Spinal cord (tissue), 9 donors: ENCODE measurements at regions not wholly inside any gene's neighbourhood (a gene's known extent, or its start where the extent isn't known, plus 50 kb on each side); places are given as distances from the start of the nearest gene placed in this dataset.

Experiments
- DNase-seq, 6 donors: peaks; one replicate each; pipeline versions ENCODE4 v3.0.0 to v3.0.0-alpha.2; 2013 to 2015; ENCODE audit warnings: low spot score in 6 of 6, low read depth in 4 of 6
- H3K27ac ChIP-seq: one replicate; pipeline ENCODE4 v1.5.1; 2013; ENCODE audit warnings: low read depth, low read length, control low read depth
- H3K27me3 ChIP-seq: one replicate; pipeline ENCODE4 v1.6.1; 2013; ENCODE audit warnings: low read length; ENCODE audit not compliant: control insufficient read depth, insufficient read depth
- H3K36me3 ChIP-seq: one replicate; pipeline ENCODE4 v1.6.1; 2013; ENCODE audit warnings: low read length; ENCODE audit not compliant: control insufficient read depth, insufficient read depth
- H3K4me1 ChIP-seq: one replicate; pipeline ENCODE4 v1.6.1; 2013; ENCODE audit warnings: low read length; ENCODE audit not compliant: control insufficient read depth, insufficient read depth
- H3K4me3 ChIP-seq: one replicate; pipeline ENCODE4 v1.5.1; 2013; ENCODE audit warnings: low read depth, low read length, control low read depth
- H3K9me3 ChIP-seq: one replicate; pipeline ENCODE4 v1.6.1; 2013; ENCODE audit warnings: low read length; ENCODE audit not compliant: control insufficient read depth, insufficient read depth
- WGBS: methylation state at CpG from one replicate; pipeline ENCODE4 v1.1.5; 2013; ENCODE audit warnings: missing lambda C conversion rate; ENCODE audit not compliant: insufficient coverage; 5-methylcytosine and 5-hydroxymethylcytosine counted together
- donor health status: healthy.

GRCh38 chr18:6488956-6489355, 74.2 kb upstream of the L3MBTL4 start:
- Histone ChIP-seq H3K4me1 (no peaks in the 10 kb centered on the region), H3K36me3 (no peaks in the 10 kb centered on the region), H3K27me3 (no peaks in the 10 kb centered on the region), H3K27ac (no peak overlapping the region), H3K4me3 (no peak overlapping the region), H3K9me3 (no peaks in the 10 kb centered on the region)
- DNase-seq = no peak
- WGBS = 78% methylated on average over 1 of the region's 1 CpG

DNA sequence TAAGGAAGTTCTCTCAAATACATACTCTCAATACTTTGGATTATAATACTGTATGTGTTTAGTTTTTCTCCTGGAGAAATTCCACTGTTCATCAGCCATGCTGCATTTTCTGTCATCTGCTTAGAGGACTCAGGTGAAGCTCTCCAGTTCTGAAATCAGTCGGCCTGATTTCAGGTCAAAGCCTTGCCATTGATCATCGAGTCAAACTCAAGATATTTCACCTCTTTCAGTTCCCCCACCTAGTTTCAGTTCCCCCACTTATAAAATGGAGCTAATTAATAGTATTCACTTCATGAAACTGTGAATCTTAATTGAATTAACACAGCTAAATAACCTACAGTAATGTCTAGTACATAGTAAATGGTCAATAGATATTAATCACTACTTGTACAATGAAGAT, 75.3 kb upstream of the L3MBTL4 start:
- no peak overlapping the region for H3K4me3 ChIP-seq
- DNase-seq = no peak
- no peaks in the 10 kb centered on the region for H3K36me3 ChIP-seq
- WGBS = 57% methylated on average over 1 of the region's 2 CpGs
- no peaks in the 10 kb centered on the region for H3K4me1 ChIP-seq
- no peaks in the 10 kb centered on the region for H3K9me3 ChIP-seq
- no peak overlapping the region for H3K27ac ChIP-seq
- no peaks in the 10 kb centered on the region for H3K27me3 ChIP-seq

GRCh38 chr18:6493194-6493593, 78.5 kb upstream of the L3MBTL4 start:
- DNase-seq = peak in 1 of 6 donors; percentile 5
- WGBS = 46% methylated on average over 2 of the region's 5 CpGs
- H3K27me3 ChIP-seq = no peaks in the 10 kb centered on the region

GRCh38 chr18:6495536-6495935, 80.8 kb upstream of the L3MBTL4 start:
- no peaks in the 10 kb centered on the region for H3K27me3 ChIP-seq
- H3K36me3 ChIP-seq = no peaks in the 10 kb centered on the region
- 63% methylated on average over 2 of the region's 5 CpGs for WGBS
- H3K4me1 ChIP-seq = no peaks in the 10 kb centered on the region
- H3K27ac ChIP-seq = no peak overlapping the region
- peak in 2 of 6 donors; percentile 28 to 91 for DNase-seq
- no peak overlapping the region for H3K4me3 ChIP-seq
- H3K9me3 ChIP-seq = no peaks in the 10 kb centered on the region

More at GRCh38 chr18:6493194-6493593, 78.5 kb upstream of the L3MBTL4 start:
- Histone ChIP-seq H3K36me3 (no peaks in the 10 kb centered on the region), H3K27ac (no peak overlapping the region), H3K4me1 (no peaks in the 10 kb centered on the region), H3K9me3 (no peaks in the 10 kb centered on the region), H3K4me3 (no peak overlapping the region)

- DNase-seq = peak in 1 of 6 donors; percentile 34
- no peaks in the 10 kb centered on the region for H3K4me1 ChIP-seq
- H3K4me3 ChIP-seq = no peak overlapping the region
- no peaks in the 10 kb centered on the region for H3K27me3 ChIP-seq
- H3K27ac ChIP-seq = no peak overlapping the region
- no peaks in the 10 kb centered on the region for H3K36me3 ChIP-seq
- 56% methylated on average over 1 of the region's 4 CpGs for WGBS
- H3K9me3 ChIP-seq = no peaks in the 10 kb centered on the region
These were observed 82.8 kb upstream of the L3MBTL4 start for GRCh38 chr18:6497543-6497942.

DNA sequence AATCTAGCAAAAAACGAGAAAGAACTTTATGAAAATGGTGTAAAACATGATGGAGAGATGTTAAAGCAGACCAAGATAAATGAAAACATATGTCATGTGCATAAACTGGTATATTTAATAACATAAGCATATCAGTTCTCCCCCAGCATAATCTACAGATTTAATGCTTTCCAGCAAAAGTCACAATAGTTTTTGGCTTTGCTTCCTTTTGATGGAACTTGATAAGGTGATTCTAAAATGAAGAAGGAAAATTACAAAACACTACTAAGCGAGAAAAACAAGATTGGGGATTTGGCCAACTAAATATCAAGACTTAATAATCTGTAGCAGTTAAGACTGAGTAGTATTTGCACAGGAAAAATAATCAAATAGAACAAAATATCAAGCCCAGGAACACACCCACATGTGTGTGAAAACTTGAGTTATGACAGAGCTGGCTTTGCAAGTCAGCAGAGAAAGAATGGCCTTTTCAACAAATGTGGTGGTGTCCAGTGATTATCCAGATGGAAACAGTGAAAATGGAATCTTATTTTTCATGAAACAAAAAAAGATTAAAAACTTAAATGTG, 83.7 kb upstream of the L3MBTL4 start:
- Histone ChIP-seq H3K27ac (no peak overlapping the region), H3K4me1 (no peaks in the 10 kb centered on the region), H3K36me3 (no peaks in the 10 kb centered on the region), H3K9me3 (no peaks in the 10 kb centered on the region), H3K27me3 (no peaks in the 10 kb centered on the region), H3K4me3 (no peak overlapping the region)
- DNase-seq = no peak
- WGBS = no CpG with 5 or more reads among the region's 2 CpGs

GRCh38 chr18:6504605-6505497, 90.1 kb upstream of the L3MBTL4 start:
- Histone ChIP-seq H3K4me3 (no peak overlapping the region), H3K36me3 (no peaks in the 10 kb centered on the region), H3K4me1 (no peaks in the 10 kb centered on the region), H3K9me3 (no peaks in the 10 kb centered on the region), H3K27me3 (no peaks in the 10 kb centered on the region), H3K27ac (no peak overlapping the region)
- no peak for DNase-seq
- 100% methylated on average over 3 of the region's 5 CpGs for WGBS

DNA sequence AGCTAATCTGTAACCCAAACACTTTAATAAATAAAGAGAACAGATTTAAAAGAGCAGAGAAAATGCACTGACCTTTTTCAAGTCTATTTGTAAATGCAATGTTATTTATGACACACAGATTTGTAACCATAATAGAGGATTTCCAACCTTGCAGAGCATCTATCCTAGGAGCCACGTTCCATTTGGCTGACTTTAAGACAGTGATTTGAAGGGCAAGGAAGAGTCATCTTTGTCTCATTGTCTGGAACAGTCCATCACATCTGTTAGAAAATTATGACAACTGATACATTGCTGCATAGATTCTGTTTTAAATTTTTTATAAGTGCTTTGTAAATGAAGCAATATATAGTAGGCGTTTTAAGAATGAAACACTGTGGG, 90.8 kb upstream of the L3MBTL4 start:
- H3K9me3 ChIP-seq = no peaks in the 10 kb centered on the region
- H3K4me1 ChIP-seq = no peaks in the 10 kb centered on the region
- WGBS = 83% methylated on average over 1 of the region's 2 CpGs
- H3K27me3 ChIP-seq = no peaks in the 10 kb centered on the region
- no peaks in the 10 kb centered on the region for H3K36me3 ChIP-seq
- DNase-seq = peak in 1 of 6 donors; percentile 12
- H3K27ac ChIP-seq = no peak overlapping the region
- H3K4me3 ChIP-seq = no peak overlapping the region

GRCh38 chr18:6509417-6509816, 94.7 kb upstream of the L3MBTL4 start:
- no peaks in the 10 kb centered on the region for H3K36me3 ChIP-seq
- 81% methylated on average over 5 of the region's 7 CpGs for WGBS
- H3K4me3 ChIP-seq = no peak overlapping the region
- no peaks in the 10 kb centered on the region for H3K4me1 ChIP-seq
- H3K9me3 ChIP-seq = no peaks in the 10 kb centered on the region
- no peak for DNase-seq
- H3K27me3 ChIP-seq = no peaks in the 10 kb centered on the region
- no peak overlapping the region for H3K27ac ChIP-seq

DNA sequence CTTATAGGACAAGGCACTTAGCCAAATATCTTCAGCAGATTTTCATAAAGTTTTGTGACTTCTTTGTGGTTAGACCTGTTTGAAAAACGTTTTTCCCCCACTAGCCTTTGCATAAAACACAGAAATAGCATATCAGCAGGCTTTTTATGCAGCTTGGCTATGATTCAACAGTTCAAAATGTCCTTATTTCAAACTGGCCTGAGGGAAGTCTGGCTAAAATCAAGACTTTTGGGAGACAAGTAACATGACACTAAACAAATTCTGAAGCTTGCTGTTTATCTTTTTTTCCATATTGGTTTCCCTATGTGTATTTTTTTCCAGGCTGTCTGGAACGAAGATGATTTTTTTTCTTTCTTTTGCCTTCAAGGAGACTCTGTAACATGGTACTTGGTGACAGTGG, 95.1 kb upstream of the L3MBTL4 start:
- peak in 1 of 6 donors; percentile 33 for DNase-seq
- no peaks in the 10 kb centered on the region for H3K9me3 ChIP-seq
- no peak overlapping the region for H3K27ac ChIP-seq
- WGBS = 37% methylated on average over 2 of the region's 2 CpGs
- no peaks in the 10 kb centered on the region for H3K4me1 ChIP-seq
- no peak overlapping the region for H3K4me3 ChIP-seq
- no peaks in the 10 kb centered on the region for H3K27me3 ChIP-seq
- H3K36me3 ChIP-seq = no peaks in the 10 kb centered on the region
